ENCODE measurements at regions not wholly inside any gene's neighbourhood (a gene's known extent, or its start where the extent isn't known, plus 50 kb on each side); places are given as distances from the start of the nearest gene placed in this dataset.

- no peak for TF ChIP-seq CTCF (IDR thresholded peaks at IDR 0.05)
- no peak for TF ChIP-seq POLR2A (IDR thresholded peaks at IDR 0.05)
Measured at GRCh38 chr6:120137492-120137891, 787.9 kb upstream of the MAN1A1 start.

All from tibial nerve (tissue), 3 donors.